ENCODE measurements at regions not wholly inside any gene's neighbourhood (a gene's known extent, or its start where the extent isn't known, plus 50 kb on each side); places are given as distances from the start of the nearest gene placed in this dataset.

DNA sequence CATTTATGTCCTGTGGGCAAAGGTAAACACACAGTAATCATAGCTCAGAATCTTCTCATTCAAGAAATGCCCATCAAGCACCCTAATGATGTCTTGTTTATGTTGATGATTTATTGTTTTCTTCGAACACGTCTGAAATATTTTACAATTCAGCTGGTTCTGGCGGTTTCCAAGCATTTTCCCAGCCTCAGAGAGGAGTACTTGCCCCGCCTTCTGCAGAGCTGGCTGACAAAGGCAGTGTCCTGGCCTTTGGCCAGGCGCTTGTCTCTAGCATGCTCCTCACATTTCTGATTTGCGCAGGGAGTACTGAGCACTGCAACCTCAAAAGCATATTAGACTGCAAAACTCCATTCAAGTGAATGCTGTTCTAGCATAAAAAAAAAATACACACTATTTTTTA, 314.2 kb upstream of the GNAI1 start:
- Histone ChIP-seq H3K9ac (ENCODE audit: low read length) (no peak overlapping the region), H2AFZ (ENCODE audit: insufficient read depth, low read depth, low read length, poor library complexity, severe bottlenecking) (no peak overlapping the region), H4K20me1 (ENCODE audit: control insufficient read depth, insufficient read depth, low read length, poor library complexity, severe bottlenecking) (no peaks in the 10 kb centered on the region), H3K79me2 (ENCODE audit: control insufficient read depth, insufficient read depth, low read length) (no peaks in the 10 kb centered on the region), H3K36me3 (replicated peaks in 1 of 2; ENCODE audit: control extremely low read depth in 1 of 2, control insufficient read depth in 1 of 2, extremely low read depth in 1 of 2, insufficient read depth in 2 of 2, low read length in 1 of 2) (no peaks in the 10 kb centered on the region), H3K27ac (ENCODE audit: low read length in 2 of 2) (no peak overlapping the region), H3K4me2 (replicated peaks; ENCODE audit: low read depth, low read length, poor library complexity, severe bottlenecking) (no peak overlapping the region), H3K27me3 (replicated peaks in 1 of 4; ENCODE audit: control extremely low read depth in 1 of 4, control insufficient read depth in 3 of 4, insufficient read depth in 4 of 4, low read length in 3 of 4) (no peaks in the 10 kb centered on the region), H3K9me3 (ENCODE audit: control extremely low read depth in 1 of 3, control insufficient read depth in 2 of 3, insufficient read depth in 1 of 3, low read length in 2 of 3) (no peaks in the 10 kb centered on the region), H3K4me1 (ENCODE audit: control insufficient read depth in 2 of 2, insufficient read depth in 2 of 2, low read length in 2 of 2) (no peaks in the 10 kb centered on the region), H3K4me3 (ENCODE audit: control extremely low read depth in 1 of 5, extremely low read depth in 1 of 5, insufficient read depth in 1 of 5, low read depth in 2 of 5, low read length in 4 of 5) (no peak overlapping the region)
- H3K4me1 Mint-ChIP-seq = no peaks in the 10 kb centered on the region
- ChIA-PET CTCF (no interaction called here), POLR2A (no interaction called here)
- DNase-seq = no peak
- no peaks in the 10 kb centered on the region for H3K9me3 Mint-ChIP-seq (ENCODE audit: insufficient read depth)
- H3K27ac Mint-ChIP-seq = no peak overlapping the region
- H3K27me3 Mint-ChIP-seq = no peaks in the 10 kb centered on the region
- 77% methylated on average over 6 of the region's 6 CpGs for WGBS (ENCODE audit: insufficient coverage)
- ATAC-seq (ENCODE audit: low read depth) = no peak
- H3K4me3 Mint-ChIP-seq = no peak overlapping the region
- TF ChIP-seq CTCF (IDR thresholded peaks at IDR 0.05) (no peak), EZH2 (IDR thresholded peaks at IDR 0.05; ENCODE audit: borderline replicate concordance, insufficient read depth, low read depth, low read length, poor library complexity, severe bottlenecking) (no peak)
- intact Hi-C loops (cut with micrococcal nuclease) = no loop called here

DNA sequence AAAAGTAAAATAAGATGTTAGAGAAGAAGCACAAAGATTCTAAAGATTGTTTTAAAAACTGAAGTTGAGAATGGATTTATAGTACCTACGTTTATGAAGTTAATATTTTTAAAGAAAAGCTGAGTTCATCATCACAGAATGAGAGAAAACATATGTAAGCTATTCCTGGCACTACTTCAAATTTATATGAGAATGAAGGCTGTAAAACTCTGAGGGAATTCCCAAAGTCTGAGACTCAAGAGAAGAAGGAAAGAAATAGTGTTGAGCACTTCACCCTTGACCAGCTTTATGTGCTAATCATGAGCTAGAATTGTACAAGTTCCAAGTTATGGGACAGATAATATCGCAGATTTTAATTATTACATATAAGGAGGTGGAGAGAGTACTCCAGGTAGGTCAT, 323.7 kb upstream of the GNAI1 start:
- no peaks in the 10 kb centered on the region for H3K27me3 ChIP-seq (replicated peaks in 1 of 4; ENCODE audit: control extremely low read depth in 1 of 4, control insufficient read depth in 3 of 4, insufficient read depth in 4 of 4, low read length in 3 of 4)
- no peaks in the 10 kb centered on the region for H3K36me3 ChIP-seq (replicated peaks in 1 of 2; ENCODE audit: control extremely low read depth in 1 of 2, control insufficient read depth in 1 of 2, extremely low read depth in 1 of 2, insufficient read depth in 2 of 2, low read length in 1 of 2)
- Mint-ChIP-seq H3K4me3 (no peak overlapping the region), H3K4me1 (no peaks in the 10 kb centered on the region), H3K27ac (no peak overlapping the region), H3K9me3 (ENCODE audit: insufficient read depth) (peaks cover 3% of the 10 kb centered on the region), H3K27me3 (no peaks in the 10 kb centered on the region)
- TF ChIP-seq EZH2 (IDR thresholded peaks at IDR 0.05; ENCODE audit: borderline replicate concordance, insufficient read depth, low read depth, low read length, poor library complexity, severe bottlenecking) (no peak), CTCF (IDR thresholded peaks at IDR 0.05) (no peak)
- ATAC-seq (ENCODE audit: low read depth) (no peak), DNase-seq (no peak)
- no peak overlapping the region for H3K4me3 ChIP-seq (ENCODE audit: control extremely low read depth in 1 of 5, extremely low read depth in 1 of 5, insufficient read depth in 1 of 5, low read depth in 2 of 5, low read length in 4 of 5)
- ChIA-PET POLR2A (no interaction called here), CTCF (no interaction called here)
- no peaks in the 10 kb centered on the region for H3K4me1 ChIP-seq (ENCODE audit: control insufficient read depth in 2 of 2, insufficient read depth in 2 of 2, low read length in 2 of 2)
- H3K4me2 ChIP-seq (replicated peaks; ENCODE audit: low read depth, low read length, poor library complexity, severe bottlenecking) = no peak overlapping the region
- H3K9ac ChIP-seq (ENCODE audit: low read length) = no peak overlapping the region
- intact Hi-C loops (cut with micrococcal nuclease) = no loop called here
- no peak overlapping the region for H2AFZ ChIP-seq (ENCODE audit: insufficient read depth, low read depth, low read length, poor library complexity, severe bottlenecking)
- no peaks in the 10 kb centered on the region for H3K79me2 ChIP-seq (ENCODE audit: control insufficient read depth, insufficient read depth, low read length)
- H3K9me3 ChIP-seq (ENCODE audit: control extremely low read depth in 1 of 3, control insufficient read depth in 2 of 3, insufficient read depth in 1 of 3, low read length in 2 of 3) = no peaks in the 10 kb centered on the region
- H3K27ac ChIP-seq (ENCODE audit: low read length in 2 of 2) = no peak overlapping the region
- WGBS (ENCODE audit: insufficient coverage) = no CpG with 5 or more reads among the region's 2 CpGs
- H4K20me1 ChIP-seq (ENCODE audit: control insufficient read depth, insufficient read depth, low read length, poor library complexity, severe bottlenecking) = no peaks in the 10 kb centered on the region

Data from B cell (primary cell).